Endothelial cell of hepatic sinusoid (primary cell): ENCODE measurements at regions not wholly inside any gene's neighbourhood (a gene's known extent, or its start where the extent isn't known, plus 50 kb on each side); places are given as distances from the start of the nearest gene placed in this dataset.

Experiments
- in situ Hi-C: cut with HindIII; loops from 2 replicates; pipeline ENCODE4 v1.10.0; 2017; ENCODE audit warnings: low sequenced_read_pairs

GRCh38 chr2:12296915-12297314 is 419.8 kb upstream of the TRIB2 start:
- in situ Hi-C loops, result loop anchor here (25.0 kb wide), 1 partner anchor 435 kb away; no protein-coding TSS in a partner anchor

- in situ Hi-C loops, result loop anchor here (25.0 kb wide), 1 partner anchor 436 kb away; no protein-coding TSS in a partner anchor
These were observed 418.4 kb upstream of the TRIB2 start for GRCh38 chr2:12298352-12298751.

- in situ Hi-C loops, result loop anchor here (25.0 kb wide), 1 partner anchor 437 kb away; no protein-coding TSS in a partner anchor
These were observed 417.3 kb upstream of the TRIB2 start for GRCh38 chr2:12299431-12299830.

GRCh38 chr2:12300019-12300602 is 416.6 kb upstream of the TRIB2 start:
- in situ Hi-C loops, result no loop called here

GRCh38 chr2:12300927-12301326 is 415.8 kb upstream of the TRIB2 start:
- in situ Hi-C loops, result no loop called here

- in situ Hi-C loops, result no loop called here
These were observed 414.6 kb upstream of the TRIB2 start for GRCh38 chr2:12302140-12302539.

GRCh38 chr2:12302691-12303090 is 414.0 kb upstream of the TRIB2 start:
- in situ Hi-C loops, result no loop called here

- in situ Hi-C loops, result no loop called here
These were observed 413.3 kb upstream of the TRIB2 start for GRCh38 chr2:12303181-12304030.

- in situ Hi-C loops, result no loop called here
These were observed 412.1 kb upstream of the TRIB2 start for GRCh38 chr2:12304564-12305171.

GRCh38 chr2:12305931-12306330 is 410.8 kb upstream of the TRIB2 start:
- in situ Hi-C loops, result no loop called here

GRCh38 chr2:12310399-12310798 is 406.3 kb upstream of the TRIB2 start:
- in situ Hi-C loops, result no loop called here

- in situ Hi-C loops, result no loop called here
These were observed 403.1 kb upstream of the TRIB2 start for GRCh38 chr2:12313445-12314126.

- in situ Hi-C loops, result no loop called here
These were observed 402.5 kb upstream of the TRIB2 start for GRCh38 chr2:12314127-12314760.

GRCh38 chr2:12315224-12315623 is 401.5 kb upstream of the TRIB2 start:
- in situ Hi-C loops, result no loop called here

- in situ Hi-C loops, result no loop called here
These were observed 400.3 kb upstream of the TRIB2 start for GRCh38 chr2:12316476-12316875.

- in situ Hi-C loops, result no loop called here
These were observed 399.4 kb upstream of the TRIB2 start for GRCh38 chr2:12317286-12317685.

GRCh38 chr2:12317814-12318426 is 398.8 kb upstream of the TRIB2 start:
- in situ Hi-C loops, result no loop called here

- in situ Hi-C loops, result no loop called here
These were observed 398.2 kb upstream of the TRIB2 start for GRCh38 chr2:12318427-12319057.

GRCh38 chr2:12320027-12320734 is 396.6 kb upstream of the TRIB2 start:
- in situ Hi-C loops, result no loop called here
